GM20000 (cell line): ENCODE measurements at regions not wholly inside any gene's neighbourhood (a gene's known extent, or its start where the extent isn't known, plus 50 kb on each side); places are given as distances from the start of the nearest gene placed in this dataset.

Experiments used
- DNase-seq: peaks from one replicate; pipeline ENCODE4 v3.0.0; 2012; ENCODE audit warnings: low spot score
- TF ChIP-seq, protein P1 (sequence below): IDR thresholded peaks from 2 replicates; pipeline ENCODE4 v1.5.1; 2012; ENCODE audit warnings: mild to moderate bottlenecking, control low read depth; ENCODE audit errors: extremely low read depth, missing control alignments

DNA sequence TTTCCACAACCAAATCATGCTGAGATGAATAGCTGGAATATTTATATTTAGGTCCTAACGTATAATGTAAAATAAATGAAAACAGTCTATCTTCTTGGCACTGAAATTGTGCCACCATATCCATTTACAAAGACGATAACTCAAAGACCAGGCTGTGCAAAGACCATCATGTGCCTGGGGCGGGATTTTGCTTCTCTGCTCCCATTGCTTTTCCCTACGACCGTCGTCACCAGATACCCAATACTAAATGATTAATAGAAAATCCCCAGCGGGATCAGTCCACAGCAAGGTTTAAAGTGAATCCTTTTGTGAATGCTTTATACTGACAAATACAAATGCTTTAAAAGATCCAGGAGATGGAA lies 194.3 kb upstream of the ARL4C start:
- DNase-seq: no peak
- TF ChIP-seq, protein P1, sequence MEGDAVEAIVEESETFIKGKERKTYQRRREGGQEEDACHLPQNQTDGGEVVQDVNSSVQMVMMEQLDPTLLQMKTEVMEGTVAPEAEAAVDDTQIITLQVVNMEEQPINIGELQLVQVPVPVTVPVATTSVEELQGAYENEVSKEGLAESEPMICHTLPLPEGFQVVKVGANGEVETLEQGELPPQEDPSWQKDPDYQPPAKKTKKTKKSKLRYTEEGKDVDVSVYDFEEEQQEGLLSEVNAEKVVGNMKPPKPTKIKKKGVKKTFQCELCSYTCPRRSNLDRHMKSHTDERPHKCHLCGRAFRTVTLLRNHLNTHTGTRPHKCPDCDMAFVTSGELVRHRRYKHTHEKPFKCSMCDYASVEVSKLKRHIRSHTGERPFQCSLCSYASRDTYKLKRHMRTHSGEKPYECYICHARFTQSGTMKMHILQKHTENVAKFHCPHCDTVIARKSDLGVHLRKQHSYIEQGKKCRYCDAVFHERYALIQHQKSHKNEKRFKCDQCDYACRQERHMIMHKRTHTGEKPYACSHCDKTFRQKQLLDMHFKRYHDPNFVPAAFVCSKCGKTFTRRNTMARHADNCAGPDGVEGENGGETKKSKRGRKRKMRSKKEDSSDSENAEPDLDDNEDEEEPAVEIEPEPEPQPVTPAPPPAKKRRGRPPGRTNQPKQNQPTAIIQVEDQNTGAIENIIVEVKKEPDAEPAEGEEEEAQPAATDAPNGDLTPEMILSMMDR: no peak

DNA sequence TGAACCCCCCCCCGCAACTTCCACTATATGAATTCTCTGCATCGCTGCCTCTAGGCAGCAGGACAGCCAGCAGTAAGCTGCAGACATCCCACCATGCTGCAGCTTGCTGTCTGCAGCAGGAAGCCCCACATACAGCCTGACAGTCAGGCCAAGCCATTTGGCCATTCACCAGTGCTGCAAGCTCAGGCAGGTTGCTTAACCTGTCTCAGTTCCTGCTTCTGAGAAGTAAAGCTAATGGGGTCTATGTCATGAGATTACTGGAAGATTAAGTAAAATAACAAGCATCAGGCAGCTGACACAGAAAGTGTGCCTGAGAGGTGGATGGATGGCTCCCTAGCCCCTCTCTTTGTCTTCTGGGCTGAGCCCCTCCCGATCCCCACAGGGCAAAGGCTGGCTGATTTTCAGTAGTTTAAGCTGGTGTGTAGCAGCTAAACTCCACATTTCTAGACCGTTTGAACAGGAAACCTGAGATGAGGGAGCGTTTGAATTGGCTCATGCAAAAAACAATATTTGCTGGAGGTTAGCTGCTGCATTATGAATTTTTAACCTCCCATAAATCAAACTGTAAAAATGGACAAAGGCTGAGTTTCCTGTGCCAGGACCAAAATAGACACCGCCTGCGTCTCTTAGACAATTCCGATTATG lies 193.8 kb upstream of the ARL4C start:
- TF ChIP-seq, protein P1: no peak
- no peak for DNase-seq

DNA sequence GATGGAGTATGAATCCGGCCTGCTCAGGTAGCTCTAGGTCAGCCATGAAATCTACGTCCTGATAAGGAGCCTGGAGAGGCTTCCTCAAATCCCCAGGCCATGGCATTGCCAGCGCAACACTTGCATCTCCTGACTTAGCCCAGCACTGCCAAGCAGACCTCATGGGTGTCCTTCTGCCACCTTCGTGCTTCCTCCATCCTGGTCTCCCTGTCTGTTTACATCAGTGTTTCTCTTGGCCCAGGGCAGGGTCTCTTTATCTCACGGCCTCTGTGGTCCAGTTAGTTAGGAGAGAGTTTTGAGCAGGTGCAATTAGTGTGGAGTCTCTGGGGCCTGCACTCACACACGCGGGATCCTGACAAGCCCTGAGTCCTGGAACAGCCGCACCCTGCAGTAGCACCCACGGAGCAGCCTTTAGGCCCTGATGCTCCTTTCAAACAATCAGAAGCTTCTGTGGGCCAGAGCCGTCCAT lies 193.1 kb upstream of the ARL4C start:
- DNase-seq: no peak
- TF ChIP-seq, protein P1: no peak

DNA sequence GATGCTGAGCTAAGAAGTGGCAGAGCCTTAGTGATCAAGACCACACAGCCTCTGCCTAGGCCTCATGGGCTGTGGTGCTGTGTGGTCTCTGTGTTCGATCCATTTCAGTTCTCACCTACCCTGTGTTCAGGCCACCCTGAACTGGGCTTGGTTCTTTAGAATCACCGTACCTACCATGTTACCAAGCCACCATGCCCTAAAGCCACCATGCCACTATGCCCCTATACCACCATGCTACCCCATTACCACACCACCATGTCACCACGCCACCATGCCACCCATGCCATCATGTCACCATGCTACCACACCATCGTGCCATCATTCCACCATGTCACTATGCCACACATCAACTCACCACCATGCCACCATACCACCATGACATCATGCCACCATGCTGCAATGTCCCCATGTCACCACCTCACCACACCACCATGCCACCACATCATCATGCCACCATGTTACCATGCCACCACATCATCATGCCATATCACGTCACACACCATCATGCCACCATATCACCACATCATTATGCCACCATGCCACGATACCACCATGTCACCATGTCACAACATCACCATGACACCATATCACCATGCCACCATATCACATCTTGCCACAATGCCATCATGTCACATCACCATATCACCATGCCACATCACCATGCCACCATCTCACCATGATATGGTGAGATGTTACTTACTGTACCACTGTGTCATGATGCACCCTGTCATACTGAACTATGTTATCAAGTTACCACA lies 191.0 kb upstream of the ARL4C start:
- TF ChIP-seq, protein P1: no peak
- no peak for DNase-seq

DNA sequence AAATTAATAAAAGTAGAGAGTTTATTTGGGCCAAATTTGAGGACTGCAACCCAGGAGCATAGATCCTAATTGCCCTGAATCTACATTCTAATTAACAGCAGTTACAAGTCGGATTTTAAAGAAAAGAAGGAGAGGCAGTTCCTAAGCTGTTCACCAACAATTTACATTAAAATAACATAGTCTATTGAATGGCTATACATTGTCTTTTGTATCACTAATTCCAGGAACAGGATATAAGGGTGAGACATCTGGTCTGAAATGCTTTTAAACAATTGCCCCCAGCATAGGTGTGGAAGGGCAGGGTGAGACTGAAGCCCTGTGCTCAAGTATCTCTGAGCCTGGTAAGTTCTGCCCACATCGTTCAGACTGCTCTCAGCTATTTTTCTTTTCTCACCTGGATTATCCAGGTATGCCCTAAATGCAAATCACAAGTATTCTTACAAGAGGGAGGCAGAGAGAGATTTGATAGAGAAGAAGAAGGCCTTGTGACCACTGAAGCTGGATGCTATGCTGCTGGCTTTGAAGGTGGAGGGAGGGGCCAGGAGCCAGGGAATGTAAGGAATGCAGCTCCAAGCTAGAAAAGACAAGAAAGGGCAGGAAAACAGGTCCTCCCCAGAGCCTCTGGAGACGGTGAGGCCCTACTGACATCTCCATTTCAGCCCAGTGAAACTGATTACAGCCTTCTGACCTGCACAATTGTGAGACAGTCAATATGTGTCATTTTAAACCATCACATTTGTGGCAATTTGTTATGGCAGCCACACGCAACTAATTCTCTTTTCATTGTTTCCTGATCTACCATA lies 189.4 kb upstream of the ARL4C start:
- no peak for DNase-seq
- TF ChIP-seq, protein P1: no peak

DNA sequence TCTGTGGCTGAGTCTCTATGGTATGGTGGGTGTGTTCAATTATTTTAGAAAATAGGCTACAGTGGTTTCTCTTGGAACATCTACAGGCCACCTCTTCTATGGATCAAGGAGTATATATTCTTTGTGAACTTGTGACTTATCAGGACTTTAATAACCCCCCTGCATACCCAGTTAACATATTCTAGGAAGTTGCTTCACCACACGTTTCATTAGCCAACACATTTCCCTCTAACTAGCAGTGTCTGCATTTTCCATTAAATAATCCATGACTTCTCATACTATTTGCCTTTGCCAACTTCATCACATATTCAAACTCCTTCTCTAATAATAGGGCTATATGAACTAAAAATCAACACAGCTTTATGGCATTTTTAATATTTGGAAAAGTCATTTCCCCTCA lies 187.6 kb upstream of the ARL4C start:
- TF ChIP-seq, protein P1: no peak
- no peak for DNase-seq

DNA sequence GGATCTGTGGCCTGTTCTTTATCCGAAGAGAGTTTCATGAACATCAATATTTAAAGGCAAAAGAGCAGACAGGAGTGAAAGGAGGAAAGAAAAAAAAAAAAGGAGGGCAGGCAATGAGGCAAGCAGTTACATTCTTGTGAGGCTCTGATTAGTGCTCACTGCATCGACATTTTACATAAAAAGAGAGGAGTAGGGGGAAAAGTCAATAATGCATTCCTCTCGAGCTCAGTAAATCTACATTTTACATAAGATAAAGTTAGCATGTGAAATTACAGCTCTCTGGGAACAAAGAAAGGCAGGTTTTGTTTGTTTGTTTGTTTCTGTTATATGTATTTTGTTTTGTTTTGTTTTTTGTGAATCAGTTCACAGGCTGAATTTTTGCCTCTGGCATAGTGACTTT lies 187.1 kb upstream of the ARL4C start:
- DNase-seq: no peak
- TF ChIP-seq, protein P1: no peak
